ENCODE measurements at regions not wholly inside any gene's neighbourhood (a gene's known extent, or its start where the extent isn't known, plus 50 kb on each side); places are given as distances from the start of the nearest gene placed in this dataset.

- TF ChIP-seq POLR2A (IDR thresholded peaks at IDR 0.05) (no peak), CTCF (IDR thresholded peaks at IDR 0.05) (no peak)
- 80 to 85% methylated on average over 5 of the region's 5 CpGs for WGBS, 2 donors
- Histone ChIP-seq H3K27me3 (no peaks in the 10 kb centered on the region), H3K36me3 (no peaks in the 10 kb centered on the region), H3K27ac (no peak overlapping the region), H3K4me3 (replicated peaks in 1 of 3) (no peak overlapping the region), H3K4me1 (peaks cover 6 to 11% of the 10 kb centered on the region in 2 donors), H3K9me3 (no peaks in the 10 kb centered on the region)
- DNase-seq: no peak
- intact Hi-C loops (cut with DNase I): no loop called here
Measured at GRCh38 chr5:73370095-73370494, 78.5 kb downstream of the FOXD1 start.

GRCh38 chr5:73369278-73369677, 79.3 kb downstream of the FOXD1 start:
- Histone ChIP-seq H3K27ac (no peak overlapping the region), H3K27me3 (no peaks in the 10 kb centered on the region), H3K9me3 (no peaks in the 10 kb centered on the region), H3K4me1 (peaks cover 6 to 12% of the 10 kb centered on the region in 2 donors), H3K4me3 (replicated peaks in 1 of 3) (no peak overlapping the region), H3K36me3 (no peaks in the 10 kb centered on the region)
- no peak for TF ChIP-seq CTCF (IDR thresholded peaks at IDR 0.05)
- no peak for TF ChIP-seq POLR2A (IDR thresholded peaks at IDR 0.05)
- intact Hi-C loops (cut with DNase I): no loop called here
- WGBS, 2 donors: 84 to 88% methylated on average over 5 of the region's 5 CpGs
- no peak for DNase-seq

- Histone ChIP-seq H3K9me3 (no peaks in the 10 kb centered on the region), H3K4me1 (peaks cover 6 to 12% of the 10 kb centered on the region in 2 donors), H3K4me3 (replicated peaks in 1 of 3) (no peak overlapping the region), H3K27me3 (no peaks in the 10 kb centered on the region), H3K36me3 (no peaks in the 10 kb centered on the region), H3K27ac (no peak overlapping the region)
- WGBS, 2 donors: 92 to 95% methylated on average over 2 of the region's 2 CpGs
- intact Hi-C loops (cut with DNase I): no loop called here
- no peak for DNase-seq
- TF ChIP-seq POLR2A (IDR thresholded peaks at IDR 0.05): no peak
Measured at GRCh38 chr5:73367650-73368049, 80.9 kb downstream of the FOXD1 start.

GRCh38 chr5:73365990-73366667, 82.4 kb downstream of the FOXD1 start:
- H3K4me1 ChIP-seq: peaks cover 6 to 12% of the 10 kb centered on the region in 2 donors
- no peaks in the 10 kb centered on the region for H3K9me3 ChIP-seq
- no peak overlapping the region for H3K27ac ChIP-seq
- DNase-seq: peak in 1 of 2 donors; percentile 5
- no peaks in the 10 kb centered on the region for H3K36me3 ChIP-seq
- TF ChIP-seq CTCF (IDR thresholded peaks at IDR 0.05): no peak
- TF ChIP-seq POLR2A (IDR thresholded peaks at IDR 0.05): no peak
- intact Hi-C loops (cut with DNase I): no loop called here
- 78 to 81% methylated on average over 12 of the region's 12 CpGs for whole genome bisulfite sequencing, 2 donors
- H3K4me3 ChIP-seq (replicated peaks in 1 of 3): no peak overlapping the region
- H3K27me3 ChIP-seq: no peaks in the 10 kb centered on the region

- peak; percentile 35 to 38 for DNase-seq
- Histone ChIP-seq H3K4me1 (peaks cover 6 to 12% of the 10 kb centered on the region in 2 donors), H3K27ac (no peak overlapping the region), H3K9me3 (no peaks in the 10 kb centered on the region), H3K27me3 (no peaks in the 10 kb centered on the region), H3K4me3 (replicated peaks in 1 of 3) (no peak overlapping the region), H3K36me3 (no peaks in the 10 kb centered on the region)
- 26 to 28% methylated on average over 4 of the region's 4 CpGs for WGBS, 2 donors
- no peak for TF ChIP-seq POLR2A (IDR thresholded peaks at IDR 0.05)
- TF ChIP-seq CTCF (IDR thresholded peaks at IDR 0.05): no peak
- intact Hi-C loops (cut with DNase I): no loop called here
Measured at GRCh38 chr5:73365301-73365853, 83.2 kb downstream of the FOXD1 start.
